HG03108 (cell line): ENCODE measurements at regions not wholly inside any gene's neighbourhood (a gene's known extent, or its start where the extent isn't known, plus 50 kb on each side); places are given as distances from the start of the nearest gene placed in this dataset.

Source experiments
- ATAC-seq: cut with Tn5 transposase; IDR thresholded peaks from one replicate; pipeline ENCODE4 v1.9.1; 2021; ENCODE audit warnings: moderate library complexity; ENCODE audit not compliant: unreplicated experiment

DNA sequence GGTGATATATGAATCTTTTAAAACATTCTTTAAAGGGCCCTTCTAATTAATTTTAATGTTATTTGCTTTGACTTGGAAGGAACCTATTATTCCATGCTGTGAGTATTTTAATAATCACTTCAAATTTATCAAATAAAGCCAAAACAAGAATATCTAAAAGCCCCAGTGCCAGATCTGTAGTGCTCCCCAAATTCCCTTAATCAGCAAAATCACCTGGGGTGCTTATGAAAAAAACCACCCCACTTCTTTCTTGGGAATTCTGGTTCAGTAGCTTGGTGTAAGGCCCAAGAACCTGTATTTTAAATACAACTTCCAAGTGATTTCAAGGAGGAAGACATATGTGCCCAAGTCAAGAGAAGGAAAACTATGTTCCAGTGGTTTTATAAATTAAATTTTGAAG lies 202.4 kb upstream of the OSR1 start:
- no peak for ATAC-seq

DNA sequence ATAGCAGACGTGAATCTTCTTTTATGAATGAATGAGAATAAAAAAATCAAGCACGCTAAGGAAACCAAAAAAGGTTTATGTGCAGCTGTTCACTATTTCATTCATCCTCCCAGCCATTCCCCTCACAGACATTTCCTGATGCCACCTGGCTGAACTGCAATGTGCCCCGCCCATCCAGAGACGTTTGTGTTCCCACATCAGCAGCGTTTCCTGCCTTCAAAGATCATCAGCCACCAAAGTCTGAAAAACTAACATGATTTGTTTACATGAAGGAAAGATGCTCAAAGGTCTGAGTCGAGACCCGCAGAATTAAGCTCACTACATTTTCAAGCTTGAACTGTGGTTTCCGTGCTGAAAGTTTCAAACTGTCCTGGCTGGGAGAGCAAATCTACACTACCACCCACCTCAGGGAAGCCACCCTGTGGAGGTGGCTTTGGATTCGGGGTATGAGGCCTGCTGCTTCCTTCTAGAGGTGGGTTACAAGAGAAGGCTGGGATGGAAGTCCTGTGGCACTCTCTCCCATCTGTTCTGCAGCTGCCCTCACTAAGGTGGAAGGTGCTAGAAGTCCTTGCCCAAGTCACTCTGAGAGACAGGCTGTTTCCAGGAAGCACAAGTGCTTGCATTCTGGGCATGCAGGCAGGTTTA lies 201.3 kb upstream of the OSR1 start:
- ATAC-seq, result no peak

DNA sequence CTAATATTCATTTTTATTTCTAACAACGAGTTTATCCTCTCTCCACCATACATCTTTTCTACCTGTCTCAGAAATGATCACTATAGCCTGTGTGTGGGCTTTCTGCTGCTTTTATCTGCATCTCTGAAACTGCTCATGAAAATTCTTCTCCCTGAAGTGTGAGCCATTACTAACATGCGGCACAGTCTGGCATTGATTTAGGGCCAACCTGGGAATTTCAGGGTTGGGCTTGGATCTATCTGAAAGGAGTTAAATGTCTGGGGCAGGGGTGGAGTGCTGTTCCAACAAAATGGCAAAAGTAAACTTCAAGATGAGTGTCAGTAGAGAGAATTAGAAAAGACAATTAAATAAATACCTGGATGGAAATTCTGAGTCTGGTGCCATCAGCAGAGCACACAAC lies 198.2 kb upstream of the OSR1 start:
- no peak for ATAC-seq

DNA sequence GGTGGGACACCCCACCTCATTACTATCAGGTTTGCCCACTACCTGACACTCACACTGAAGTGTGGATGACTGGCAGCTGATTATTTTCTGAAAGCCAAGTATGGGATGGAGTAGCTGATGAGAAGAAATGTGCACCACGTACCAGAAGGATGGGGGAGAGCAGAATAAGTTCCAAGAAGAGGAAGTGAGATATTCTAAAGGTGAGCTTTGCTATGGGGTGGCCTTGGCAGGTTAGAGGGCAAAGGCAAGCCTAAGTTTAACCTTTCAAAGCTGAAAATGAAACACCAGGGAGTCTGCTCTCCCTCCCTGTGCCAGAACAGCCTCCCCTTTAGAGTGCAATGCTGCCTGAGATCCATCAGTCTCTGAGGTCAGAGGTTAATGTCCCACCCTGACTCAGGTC lies 196.1 kb upstream of the OSR1 start:
- no peak for ATAC-seq

DNA sequence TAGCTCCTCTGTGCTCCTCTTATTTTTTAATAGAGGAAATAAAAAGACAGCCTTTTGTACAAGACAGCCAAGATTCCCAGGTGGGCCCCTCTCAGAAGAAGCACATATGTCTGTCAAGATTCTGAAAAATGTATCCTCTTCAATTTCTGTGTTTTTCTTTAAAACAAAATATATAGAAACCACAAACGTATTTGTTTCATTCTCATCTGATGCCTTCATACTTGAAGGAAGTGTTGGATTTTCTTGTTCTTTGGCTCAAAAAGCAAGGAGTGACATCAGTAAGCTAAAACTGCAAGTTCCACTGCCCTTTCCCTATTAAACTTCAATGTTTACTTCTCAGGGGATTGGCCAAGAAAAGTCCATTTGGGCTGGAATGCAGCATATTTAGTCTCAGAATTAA lies 193.8 kb upstream of the OSR1 start:
- no peak for ATAC-seq

DNA sequence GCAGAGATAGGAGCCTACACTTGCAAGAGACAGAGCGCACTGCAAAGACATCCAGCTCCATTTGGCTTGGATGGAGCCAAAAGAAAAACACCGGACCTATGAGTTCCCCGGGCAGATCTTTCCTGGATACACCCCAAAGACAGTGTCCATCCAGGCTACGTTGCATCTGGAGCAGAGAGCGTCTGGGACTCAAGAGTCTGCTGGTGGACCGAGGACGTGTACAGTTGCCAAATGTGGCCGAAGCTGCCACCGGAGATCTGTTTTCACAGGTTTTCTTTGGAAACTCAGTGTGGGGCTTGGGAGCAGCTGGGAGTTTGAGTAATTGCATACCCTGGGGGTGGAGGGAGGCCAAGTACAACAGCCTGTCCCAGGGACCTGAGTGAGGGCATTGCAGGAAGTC lies 192.3 kb upstream of the OSR1 start:
- no peak for ATAC-seq

DNA sequence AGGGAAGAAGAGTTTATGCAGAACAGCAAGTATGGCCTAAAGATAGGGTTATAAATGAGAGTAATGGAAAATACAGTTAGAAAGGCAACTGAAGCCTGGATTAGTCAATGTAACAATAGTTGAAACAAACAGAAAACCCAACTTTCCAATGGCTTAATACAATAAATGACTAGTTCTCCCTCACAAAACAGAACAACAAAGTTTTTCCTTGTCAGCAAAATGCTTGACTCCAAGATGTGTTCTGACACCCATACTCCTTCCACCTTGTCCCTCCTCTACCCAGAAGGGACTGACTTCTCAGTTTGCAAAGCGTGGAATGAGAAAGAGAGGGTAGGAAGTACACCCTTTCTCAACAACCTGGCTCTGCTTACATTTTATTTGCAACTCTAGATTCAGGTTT lies 191.4 kb upstream of the OSR1 start:
- no peak for ATAC-seq

DNA sequence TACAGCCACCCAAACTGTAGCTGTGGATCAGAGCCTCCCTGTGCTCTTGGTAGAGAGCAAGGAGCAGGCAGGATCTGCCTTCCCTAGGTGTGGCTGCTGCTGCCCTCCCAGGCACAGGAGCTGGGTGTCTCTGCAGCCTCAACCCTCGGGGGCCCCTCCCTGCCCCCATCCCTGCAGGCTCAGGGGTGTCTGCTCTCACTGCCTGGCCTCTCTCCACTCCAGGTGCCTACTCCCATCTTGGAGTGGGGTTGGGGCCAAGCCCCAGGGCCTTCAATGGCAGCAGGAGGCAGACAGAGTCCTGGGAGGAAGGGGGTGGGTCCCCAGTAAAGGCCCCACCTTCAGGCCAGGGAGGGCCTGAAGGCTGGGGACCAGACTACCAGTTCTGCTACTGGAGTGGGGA lies 189.7 kb upstream of the OSR1 start:
- no peak for ATAC-seq

DNA sequence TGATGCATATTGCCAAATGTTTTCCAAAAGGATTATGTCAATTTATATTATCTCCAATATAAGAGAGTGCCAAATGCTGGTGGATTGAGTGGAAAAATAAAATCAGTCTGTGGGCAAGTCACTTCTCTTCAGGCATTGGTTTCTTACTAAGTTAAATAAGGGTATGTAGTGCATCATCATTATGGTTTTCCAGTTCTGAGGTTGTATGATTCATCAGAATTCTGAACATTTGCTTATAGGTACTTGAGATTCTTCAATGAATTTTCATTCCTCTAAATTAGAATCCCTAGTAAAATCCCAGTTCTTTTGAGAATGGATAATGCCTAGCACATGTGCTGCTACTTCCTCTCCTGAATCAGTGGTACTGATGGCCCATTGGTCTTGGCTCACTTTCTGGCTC lies 188.9 kb upstream of the OSR1 start:
- no peak for ATAC-seq

DNA sequence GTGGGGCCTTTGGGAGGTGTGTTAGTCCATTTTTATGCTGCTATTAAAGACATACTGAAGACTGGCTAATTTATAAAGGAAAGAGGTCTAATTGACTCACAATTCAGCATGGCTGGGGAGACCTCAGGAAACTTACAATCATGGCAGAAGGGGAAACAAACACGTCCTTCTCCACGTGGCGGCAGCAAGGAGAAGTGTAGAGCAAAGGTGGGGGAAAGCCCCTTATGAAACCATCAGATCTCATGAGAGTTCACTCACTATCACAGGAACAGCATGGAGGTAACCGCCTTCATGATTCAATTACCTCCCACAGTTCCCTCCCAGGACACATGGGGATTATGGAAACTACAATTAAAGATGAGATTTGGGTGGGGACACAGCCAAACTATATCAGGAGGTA lies 187.1 kb upstream of the OSR1 start:
- no peak for ATAC-seq

DNA sequence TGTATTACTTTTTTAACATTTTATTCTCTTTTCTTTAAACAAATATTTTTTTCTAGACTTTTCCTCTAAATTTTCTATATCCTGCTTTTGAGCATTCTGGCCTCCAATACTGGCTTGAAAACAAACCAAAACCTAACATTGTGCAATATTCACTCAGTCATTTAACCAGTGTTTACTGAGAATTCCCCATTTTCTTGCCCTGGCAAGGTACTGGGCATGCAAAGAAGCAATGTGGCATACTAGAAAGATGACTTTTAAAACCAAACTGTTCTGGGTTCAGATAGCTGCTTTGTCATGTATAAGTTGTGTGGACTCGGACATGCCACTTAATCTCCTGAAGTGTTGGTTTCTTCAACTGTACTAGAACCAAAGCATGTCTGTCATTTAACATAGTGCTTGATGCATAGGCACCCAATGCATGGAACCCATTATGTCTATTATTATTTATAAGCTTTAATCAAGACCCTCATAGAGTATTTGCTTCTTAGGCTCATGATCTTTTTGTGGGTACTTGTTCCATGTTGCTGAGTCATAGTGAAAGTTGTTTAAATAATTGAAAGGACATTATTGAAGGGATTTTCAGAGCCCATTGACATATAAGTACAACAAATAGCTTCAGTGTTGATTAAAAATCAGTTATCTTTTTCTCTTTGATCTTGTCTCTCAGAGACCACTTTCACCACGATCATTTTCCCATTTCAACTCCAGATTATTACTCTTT lies 185.4 kb upstream of the OSR1 start:
- no peak for ATAC-seq

DNA sequence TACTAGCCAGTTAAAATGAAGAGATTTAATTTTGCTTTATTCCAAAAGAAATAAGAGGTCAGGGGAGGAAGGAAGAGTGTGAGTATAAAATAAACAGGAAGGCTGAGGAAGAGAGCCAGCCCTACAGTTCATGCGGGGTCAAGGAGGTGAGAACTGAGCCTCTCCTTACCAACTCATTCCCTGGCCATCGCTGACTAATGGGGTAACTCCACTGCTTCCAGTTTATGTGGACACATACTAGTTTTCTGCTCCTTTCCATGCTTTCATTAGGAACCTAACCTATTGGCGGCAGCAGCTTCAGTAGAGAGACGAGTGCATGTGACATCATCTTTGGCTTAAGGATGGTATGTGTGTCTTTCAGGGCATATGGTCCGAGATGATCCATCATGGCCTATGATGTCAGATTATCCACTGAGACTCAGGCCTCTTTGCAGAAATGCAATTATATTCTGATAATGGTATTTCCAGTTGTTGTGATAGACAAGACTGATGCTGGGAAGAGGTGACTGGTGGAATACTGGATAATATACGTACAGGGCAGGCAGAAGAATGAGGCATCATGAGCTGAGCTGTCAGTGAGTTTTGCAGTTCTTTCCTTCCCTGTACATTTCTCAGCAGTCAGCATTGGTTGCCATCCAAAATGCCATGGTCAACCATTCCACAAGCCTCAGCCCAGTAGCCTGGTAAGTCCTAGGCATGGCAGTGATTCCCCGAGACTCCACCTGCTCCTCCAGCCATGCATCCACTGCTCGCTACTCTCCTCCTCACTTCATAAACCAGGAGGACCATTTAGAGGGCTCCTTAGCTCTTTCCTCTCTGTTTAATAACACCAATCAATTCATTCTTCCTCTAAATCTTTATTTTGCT lies 184.6 kb upstream of the OSR1 start:
- ATAC-seq, result no peak

DNA sequence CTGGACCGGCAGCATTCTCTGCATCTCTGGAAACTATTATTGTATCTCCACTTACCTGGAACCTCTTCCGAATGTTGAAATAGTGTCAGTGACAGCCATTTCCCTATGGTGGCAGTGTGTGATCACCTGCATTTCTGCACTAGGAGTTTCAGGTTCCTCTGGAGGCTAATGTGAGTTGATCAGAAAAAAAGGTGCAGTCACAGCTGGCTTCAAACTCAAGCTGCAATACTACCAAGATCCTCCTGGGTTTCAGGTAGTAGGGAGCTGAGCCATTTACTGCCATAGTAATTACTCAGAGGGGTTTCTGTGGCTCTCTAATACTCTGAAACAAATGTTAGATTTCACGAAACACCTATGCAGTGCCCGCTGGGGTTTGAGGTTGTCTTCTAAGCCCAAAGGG lies 183.5 kb upstream of the OSR1 start:
- ATAC-seq, result no peak

DNA sequence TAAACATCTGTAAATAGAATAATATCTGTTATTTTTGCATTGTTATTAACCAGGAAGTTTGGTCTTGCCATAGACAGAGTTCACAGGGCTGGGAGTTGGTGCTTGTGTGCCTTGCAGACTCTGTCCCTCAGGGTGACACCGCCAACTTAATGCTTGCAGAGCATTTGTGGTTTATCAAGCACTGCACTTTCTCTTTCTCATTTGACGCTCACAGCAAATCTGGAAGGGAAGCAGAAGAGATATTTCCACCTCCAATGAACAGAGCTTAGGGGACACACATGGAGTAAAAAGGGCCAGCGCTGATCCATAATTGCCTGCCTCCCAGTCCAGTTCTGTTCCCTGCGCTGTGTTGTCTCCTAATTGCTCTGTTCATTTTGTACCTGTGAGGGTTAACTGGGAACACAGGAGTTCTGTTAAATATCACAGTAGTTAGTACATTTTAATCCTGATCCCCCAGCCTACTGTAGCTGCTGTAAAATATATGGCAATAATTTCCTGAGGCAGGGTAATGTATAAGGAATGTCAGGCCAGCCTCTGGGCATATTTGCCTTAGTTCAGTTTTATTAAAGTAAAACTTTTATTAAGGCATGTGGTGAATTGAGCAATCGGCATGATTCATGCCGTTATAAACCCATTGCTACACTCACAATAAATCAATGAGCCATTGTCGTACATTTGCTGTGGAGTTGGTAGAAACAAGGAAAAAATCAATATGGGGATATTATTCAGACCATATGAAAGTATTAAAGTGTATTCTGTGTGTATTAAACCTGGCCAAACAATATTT lies 182.5 kb upstream of the OSR1 start:
- ATAC-seq, result no peak

DNA sequence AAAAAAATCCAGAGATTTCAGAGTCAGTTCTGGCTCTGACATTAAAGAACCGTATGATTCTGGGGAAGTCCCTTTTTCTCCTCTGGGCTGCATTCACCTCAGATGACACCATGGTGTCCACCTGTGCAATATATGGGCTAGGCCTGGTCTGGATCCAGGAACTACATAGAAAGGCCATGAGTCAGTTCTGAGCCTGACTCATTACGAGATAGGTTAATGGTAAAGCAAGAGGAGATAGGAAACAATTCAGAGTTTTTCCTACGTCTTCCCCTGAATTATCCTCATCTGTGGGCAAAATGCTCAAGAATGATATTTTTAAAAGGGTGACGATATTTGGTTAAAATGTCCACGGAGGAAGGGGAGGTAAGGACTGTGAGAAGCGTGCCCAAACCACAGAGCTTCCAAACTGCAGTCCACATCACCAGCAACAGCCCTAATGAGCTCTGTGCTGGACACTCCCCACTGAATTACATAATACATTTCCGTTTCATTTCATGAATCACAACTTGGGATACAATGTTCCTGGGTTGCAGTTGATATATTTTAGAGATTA lies 180.1 kb upstream of the OSR1 start:
- ATAC-seq, result no peak

DNA sequence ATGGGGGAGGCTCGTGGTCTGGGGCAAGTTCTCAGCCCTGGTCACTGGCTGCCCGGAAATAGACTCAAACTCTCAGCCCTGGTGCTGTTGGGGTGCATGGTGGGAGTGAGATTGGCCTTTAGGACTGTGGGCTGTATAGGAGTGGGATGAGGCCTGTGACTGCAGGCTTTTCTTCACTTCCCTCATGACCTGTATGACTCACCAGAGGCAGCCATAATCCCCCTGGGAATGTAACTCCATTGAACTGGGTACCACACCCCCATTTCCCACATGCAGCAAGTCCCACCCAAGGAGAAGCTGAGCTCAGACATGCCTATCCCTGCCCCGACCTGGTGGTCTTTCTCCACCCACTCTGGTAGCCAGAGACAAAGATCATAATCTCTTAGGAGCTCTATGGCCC lies 177.7 kb upstream of the OSR1 start:
- no peak for ATAC-seq

DNA sequence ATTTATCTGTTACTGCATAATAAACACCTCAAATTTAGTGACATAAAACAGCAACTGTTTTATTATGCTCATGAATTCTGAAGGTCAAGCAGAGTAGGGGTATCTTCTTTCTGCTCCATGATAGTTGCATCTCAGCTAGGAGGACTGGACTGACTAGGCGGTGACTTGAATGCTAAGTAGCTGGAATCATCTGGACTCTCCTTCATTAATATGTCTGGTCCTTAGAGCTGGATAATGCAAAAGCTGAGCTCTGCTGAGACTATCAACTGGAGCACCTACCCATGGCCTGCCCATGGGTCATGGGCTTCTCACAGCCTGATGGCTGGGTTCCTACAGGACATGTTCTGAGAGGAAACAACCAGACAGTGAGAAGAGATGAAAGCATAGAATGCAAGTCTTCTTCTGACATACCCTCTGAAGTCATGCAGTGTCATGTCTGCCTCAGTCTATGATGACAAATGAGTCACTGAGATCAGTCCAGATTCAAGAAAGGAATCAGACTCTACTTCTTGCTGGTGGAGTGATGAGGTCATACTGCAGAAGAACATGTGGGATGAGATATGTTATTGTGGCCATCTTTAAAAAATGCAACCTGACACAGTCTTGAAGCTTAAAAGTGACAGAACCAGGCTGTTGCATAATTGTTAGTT lies 174.2 kb upstream of the OSR1 start:
- no peak for ATAC-seq

DNA sequence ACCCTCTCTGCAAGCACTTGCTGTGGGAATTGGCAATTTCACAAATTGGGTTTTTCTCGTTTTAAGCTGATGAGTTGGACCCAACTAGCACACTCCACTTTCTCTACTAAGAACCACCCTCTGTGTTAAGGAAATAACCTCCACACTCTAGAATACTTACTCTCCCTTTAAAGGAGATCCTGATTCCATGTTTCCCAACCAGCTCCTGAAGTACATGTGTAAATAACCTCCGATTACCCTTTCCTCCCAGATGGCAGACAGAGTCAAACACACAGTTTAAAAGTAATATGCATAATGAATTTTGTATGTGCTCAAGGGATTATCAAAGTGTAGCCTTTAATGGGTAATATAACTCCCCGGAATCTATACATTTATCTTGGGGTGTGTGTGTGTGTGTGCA lies 171.3 kb upstream of the OSR1 start:
- no peak for ATAC-seq

DNA sequence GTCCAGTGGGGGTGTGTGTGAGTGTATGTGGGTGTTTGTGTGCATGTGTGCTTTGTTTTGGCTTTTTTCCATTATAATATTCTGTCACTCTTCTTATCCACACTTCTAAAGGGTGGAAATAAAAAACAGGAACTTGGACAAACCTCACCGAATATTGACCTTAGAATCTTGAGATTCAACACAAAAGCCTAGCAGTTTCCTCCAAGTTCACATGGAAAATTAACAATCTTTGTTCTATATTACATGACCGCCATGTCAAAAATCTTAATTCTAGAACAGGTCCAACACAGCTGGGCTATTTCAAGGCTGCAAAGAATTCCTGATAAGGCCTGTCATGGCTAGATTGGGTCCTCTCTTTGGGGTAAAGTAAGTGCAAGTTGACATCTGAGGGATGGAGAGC lies 169.3 kb upstream of the OSR1 start:
- no peak for ATAC-seq

DNA sequence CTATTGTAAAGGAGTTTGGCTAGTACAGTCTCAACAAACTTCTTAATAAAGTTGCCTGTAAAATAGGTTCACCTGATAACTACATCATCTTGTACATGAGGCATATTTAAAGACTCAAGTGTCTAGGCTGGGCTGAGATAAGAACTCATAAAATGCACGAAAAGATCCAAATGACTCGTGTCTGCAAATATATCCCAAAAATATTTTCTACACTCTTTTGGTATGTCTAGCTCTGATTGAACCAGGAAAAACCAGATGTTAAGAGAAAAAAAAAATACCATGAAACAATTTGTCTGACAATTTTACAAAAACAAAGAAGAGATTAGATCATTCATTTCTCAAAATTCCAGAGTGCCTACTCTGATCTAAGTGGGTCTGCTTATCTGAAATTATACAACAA lies 166.9 kb upstream of the OSR1 start:
- ATAC-seq, result no peak

DNA sequence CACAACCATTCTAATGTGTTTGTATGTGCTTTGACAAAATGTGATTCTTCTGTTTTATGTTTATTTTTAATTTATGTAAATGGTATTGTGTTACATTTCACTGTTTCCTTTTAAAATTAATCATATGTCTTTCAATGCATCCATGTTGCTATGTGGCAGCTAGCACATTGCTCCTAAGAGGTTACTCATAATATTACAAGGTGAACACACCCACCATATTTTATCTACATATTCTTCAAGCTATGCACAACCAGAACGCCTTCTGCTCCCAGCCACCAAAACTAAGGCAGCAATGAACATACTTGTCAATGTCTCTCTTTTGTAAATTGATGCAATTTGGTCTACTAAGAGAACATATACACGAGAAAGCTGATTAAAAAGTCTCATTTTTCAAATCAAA lies 160.6 kb upstream of the OSR1 start:
- ATAC-seq, result no peak
